Hepatocyte (in vitro differentiated cells): ENCODE measurements at regions not wholly inside any gene's neighbourhood (a gene's known extent, or its start where the extent isn't known, plus 50 kb on each side); places are given as distances from the start of the nearest gene placed in this dataset.

ENCODE experiments used
- DNase-seq: peaks from one replicate; pipeline ENCODE4 v3.0.0-alpha.2; 2016; ENCODE audit warnings: low spot score
- H2AFZ ChIP-seq: fragments of 200-600 bp; sonication (generic); 2 replicates; pipeline ENCODE4 v1.6.0; 2016; ENCODE audit warnings: antibody characterized with exemption, mild to moderate bottlenecking
- H3K27ac ChIP-seq: fragments of 200-600 bp; sonication (generic); 2 replicates; pipeline ENCODE4 v1.5.1; 2016; ENCODE audit warnings: mild to moderate bottlenecking
- H3K27me3 ChIP-seq: fragments of 200-600 bp; sonication (generic); 2 replicates; pipeline ENCODE4 v1.6.1; 2016
- H3K36me3 ChIP-seq: fragments of 200-600 bp; sonication (generic); replicated peaks from 2 replicates; pipeline ENCODE4 v1.5.1; 2016; ENCODE audit warnings: low read depth; ENCODE audit not compliant: insufficient read depth
- H3K4me1 ChIP-seq: fragments of 200-600 bp; sonication (generic); 2 replicates; pipeline ENCODE4 v1.5.1; 2016; ENCODE audit warnings: mild to moderate bottlenecking, moderate library complexity; ENCODE audit not compliant: insufficient read depth
- H3K4me2 ChIP-seq: fragments of 200-600 bp; sonication (generic); 2 replicates; pipeline ENCODE4 v1.6.0; 2016
- H3K4me3 ChIP-seq: fragments of 200-600 bp; sonication (generic); 2 replicates; pipeline ENCODE4 v1.5.1; 2016; ENCODE audit warnings: mild to moderate bottlenecking
- H3K79me2 ChIP-seq: fragments of 200-600 bp; sonication (generic); 2 replicates; pipeline ENCODE4 v1.6.0; 2017; ENCODE audit warnings: mild to moderate bottlenecking
- H3K9me2 ChIP-seq: fragments of 200-600 bp; sonication (generic); replicated peaks from 2 replicates; pipeline ENCODE4 v1.6.0; 2017; ENCODE audit warnings: mild to moderate bottlenecking; ENCODE audit not compliant: insufficient read depth
- H3K9me3 ChIP-seq: fragments of 200-600 bp; sonication (generic); 2 replicates; pipeline ENCODE4 v1.5.1; 2016; ENCODE audit warnings: low read depth, mild to moderate bottlenecking
- H4K20me1 ChIP-seq: fragments of 200-600 bp; sonication (generic); 2 replicates; pipeline ENCODE4 v1.6.0; 2016; ENCODE audit warnings: mild to moderate bottlenecking; ENCODE audit not compliant: insufficient read depth, poor library complexity, severe bottlenecking
- EZH2 ChIP-seq: fragments of 200-600 bp; sonication (generic); IDR thresholded peaks from 2 replicates; pipeline ENCODE4 v1.6.1; 2016; ENCODE audit warnings: antibody characterized with exemption, mild to moderate bottlenecking, borderline replicate concordance
- EZH2phosphoT487 ChIP-seq: fragments of 200-600 bp; sonication (generic); IDR thresholded peaks from one replicate; pipeline ENCODE4 v1.6.1; 2018; ENCODE audit warnings: antibody characterized with exemption, mild to moderate bottlenecking, low read depth, moderate library complexity; ENCODE audit not compliant: unreplicated experiment, severe bottlenecking
- WGBS: methylation state at CpG from one replicate; pipeline ENCODE4 v1.1.6; 2016; ENCODE audit warnings: low lambda C conversion rate; ENCODE audit errors: missing lambda C conversion rate; 5-methylcytosine and 5-hydroxymethylcytosine counted together
- TF ChIP-seq, protein P1 (sequence below): fragments of 200-600 bp; sonication (generic); IDR thresholded peaks from 2 replicates; pipeline ENCODE4 v1.5.1; 2016; ENCODE audit warnings: antibody characterized with exemption, mild to moderate bottlenecking; ENCODE audit not compliant: poor library complexity

DNA sequence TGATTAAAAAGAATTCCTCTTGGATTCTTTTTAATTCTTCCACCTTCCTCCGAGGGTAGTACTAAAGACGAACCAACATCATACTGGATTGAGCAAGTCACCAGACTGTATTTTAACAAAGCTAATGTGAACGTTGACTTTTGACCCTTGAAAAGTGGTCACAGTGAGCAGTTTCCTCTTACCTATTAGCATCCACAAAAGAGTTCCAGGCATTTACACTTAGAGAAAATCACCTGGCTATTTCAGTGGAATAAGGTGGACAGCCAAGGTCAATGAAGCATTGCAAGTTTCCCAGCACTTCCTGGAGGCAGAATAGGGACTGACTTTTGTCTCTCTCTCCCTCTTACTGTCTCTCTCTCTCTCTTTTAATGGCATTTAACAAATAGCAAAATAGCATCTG is 145.1 kb upstream of the DAB2 start:
- Histone ChIP-seq H3K4me2 (peak overlapping the region; percentile 10), H3K27ac (peak overlapping the region; percentile 31), H3K36me3 (no peaks in the 10 kb centered on the region), H3K4me1 (no peaks in the 10 kb centered on the region), H3K9me2 (no peaks in the 10 kb centered on the region), H3K4me3 (no peak overlapping the region), H3K27me3 (peaks cover 2% of the 10 kb centered on the region), H3K79me2 (no peaks in the 10 kb centered on the region), H2AFZ (no peak overlapping the region), H4K20me1 (no peaks in the 10 kb centered on the region), H3K9me3 (no peaks in the 10 kb centered on the region)
- 45% methylated on average over 3 of the region's 3 CpGs for WGBS
- no peak for DNase-seq
- no peak for TF ChIP-seq EZH2
- TF ChIP-seq, protein P1, sequence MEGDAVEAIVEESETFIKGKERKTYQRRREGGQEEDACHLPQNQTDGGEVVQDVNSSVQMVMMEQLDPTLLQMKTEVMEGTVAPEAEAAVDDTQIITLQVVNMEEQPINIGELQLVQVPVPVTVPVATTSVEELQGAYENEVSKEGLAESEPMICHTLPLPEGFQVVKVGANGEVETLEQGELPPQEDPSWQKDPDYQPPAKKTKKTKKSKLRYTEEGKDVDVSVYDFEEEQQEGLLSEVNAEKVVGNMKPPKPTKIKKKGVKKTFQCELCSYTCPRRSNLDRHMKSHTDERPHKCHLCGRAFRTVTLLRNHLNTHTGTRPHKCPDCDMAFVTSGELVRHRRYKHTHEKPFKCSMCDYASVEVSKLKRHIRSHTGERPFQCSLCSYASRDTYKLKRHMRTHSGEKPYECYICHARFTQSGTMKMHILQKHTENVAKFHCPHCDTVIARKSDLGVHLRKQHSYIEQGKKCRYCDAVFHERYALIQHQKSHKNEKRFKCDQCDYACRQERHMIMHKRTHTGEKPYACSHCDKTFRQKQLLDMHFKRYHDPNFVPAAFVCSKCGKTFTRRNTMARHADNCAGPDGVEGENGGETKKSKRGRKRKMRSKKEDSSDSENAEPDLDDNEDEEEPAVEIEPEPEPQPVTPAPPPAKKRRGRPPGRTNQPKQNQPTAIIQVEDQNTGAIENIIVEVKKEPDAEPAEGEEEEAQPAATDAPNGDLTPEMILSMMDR = no peak
- TF ChIP-seq EZH2phosphoT487 = no peak

DNA sequence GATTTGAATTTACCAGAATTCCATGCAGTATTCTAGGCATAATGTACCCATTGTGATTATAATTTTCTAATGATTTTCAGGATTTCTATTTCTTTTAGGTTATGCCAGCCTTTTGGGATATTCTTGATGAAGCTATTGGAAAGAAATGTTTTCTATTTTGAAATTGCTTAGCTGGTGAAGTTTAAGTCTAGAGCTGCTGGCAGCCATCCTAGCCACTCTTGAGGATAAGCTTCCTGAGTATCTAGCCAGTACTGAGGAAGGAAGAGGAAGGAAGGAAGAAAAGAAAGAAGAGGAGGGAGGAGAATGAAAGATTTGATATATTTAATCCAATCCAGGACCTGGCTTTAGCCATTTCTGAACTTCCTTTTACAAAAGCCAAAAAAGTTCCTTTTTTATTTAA is 142.1 kb upstream of the DAB2 start:
- H3K4me2 ChIP-seq = no peak overlapping the region
- no peaks in the 10 kb centered on the region for H3K9me3 ChIP-seq
- H3K36me3 ChIP-seq = no peaks in the 10 kb centered on the region
- no peak overlapping the region for H3K4me3 ChIP-seq
- DNase-seq = no peak
- H2AFZ ChIP-seq = no peak overlapping the region
- no peak overlapping the region for H3K27ac ChIP-seq
- no peaks in the 10 kb centered on the region for H3K79me2 ChIP-seq
- H3K9me2 ChIP-seq = no peaks in the 10 kb centered on the region
- no peak for TF ChIP-seq EZH2phosphoT487
- TF ChIP-seq, protein P1 = no peak
- no peak for TF ChIP-seq EZH2
- H4K20me1 ChIP-seq = no peaks in the 10 kb centered on the region
- H3K4me1 ChIP-seq = no peaks in the 10 kb centered on the region
- no peaks in the 10 kb centered on the region for H3K27me3 ChIP-seq

DNA sequence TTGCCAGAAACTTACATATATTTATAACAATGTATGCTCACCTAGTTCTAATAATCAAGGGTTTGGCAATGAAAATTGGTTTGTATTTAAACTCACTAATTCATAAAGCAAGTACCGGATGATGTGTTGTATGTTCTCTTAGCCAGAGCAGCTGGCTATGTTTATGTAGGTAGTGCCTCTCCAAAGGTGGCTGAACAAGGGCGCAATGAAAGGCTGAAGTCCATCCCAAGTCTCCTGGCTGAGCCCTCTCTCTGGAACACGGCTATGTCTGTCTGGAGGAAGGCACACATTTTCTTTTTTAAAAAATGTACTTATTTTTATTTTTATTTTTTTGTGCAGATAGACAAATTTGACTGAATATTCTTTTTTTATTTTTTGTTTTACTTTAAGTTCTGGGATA is 141.2 kb upstream of the DAB2 start:
- Histone ChIP-seq H3K27ac (no peak overlapping the region), H3K79me2 (no peaks in the 10 kb centered on the region), H3K4me1 (no peaks in the 10 kb centered on the region), H3K4me2 (no peak overlapping the region), H3K9me2 (no peaks in the 10 kb centered on the region), H3K4me3 (no peak overlapping the region), H3K36me3 (no peaks in the 10 kb centered on the region), H4K20me1 (no peaks in the 10 kb centered on the region), H3K27me3 (no peaks in the 10 kb centered on the region), H3K9me3 (no peaks in the 10 kb centered on the region), H2AFZ (no peak overlapping the region)
- WGBS = 89% methylated on average over 3 of the region's 3 CpGs
- no peak for DNase-seq
- no peak for TF ChIP-seq EZH2
- no peak for TF ChIP-seq EZH2phosphoT487
- TF ChIP-seq, protein P1 = no peak

DNA sequence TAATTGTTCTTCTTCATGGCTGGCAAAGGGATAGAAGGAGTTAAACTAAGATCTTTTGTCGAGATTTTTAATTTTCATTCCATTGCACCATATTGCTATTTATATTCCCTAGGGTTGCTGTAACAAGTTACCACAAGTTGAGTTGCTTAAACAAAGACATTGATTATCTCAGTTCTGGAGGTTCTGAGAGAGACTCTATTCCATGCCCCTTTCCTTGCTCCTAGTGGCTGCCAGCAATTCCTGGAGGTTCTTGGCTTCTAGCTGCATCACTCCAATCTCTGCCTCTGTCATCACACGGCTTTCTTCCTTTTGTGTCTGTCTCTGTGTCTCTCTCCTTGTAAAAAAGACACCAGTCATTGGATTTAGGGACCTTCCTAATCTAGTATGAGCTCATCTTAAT is 136.6 kb upstream of the DAB2 start:
- Histone ChIP-seq H2AFZ (no peak overlapping the region), H3K4me2 (no peak overlapping the region)
- WGBS = 48% methylated on average over 2 of the region's 2 CpGs

More for the DNA sequence above, 136.6 kb upstream of the DAB2 start:
- no peaks in the 10 kb centered on the region for H3K9me2 ChIP-seq
- no peaks in the 10 kb centered on the region for H3K79me2 ChIP-seq
- no peak for TF ChIP-seq EZH2phosphoT487
- TF ChIP-seq, protein P1 = no peak
- no peaks in the 10 kb centered on the region for H3K4me1 ChIP-seq
- H3K4me3 ChIP-seq = no peak overlapping the region
- no peaks in the 10 kb centered on the region for H3K36me3 ChIP-seq
- no peaks in the 10 kb centered on the region for H4K20me1 ChIP-seq
- no peak for DNase-seq
- no peak overlapping the region for H3K27ac ChIP-seq
- no peaks in the 10 kb centered on the region for H3K27me3 ChIP-seq
- H3K9me3 ChIP-seq = no peaks in the 10 kb centered on the region
